ENCODE measurements at regions not wholly inside any gene's neighbourhood (a gene's known extent, or its start where the extent isn't known, plus 50 kb on each side); places are given as distances from the start of the nearest gene placed in this dataset.
A peak's percentile ranks its signal among the peaks of the same experiment; 100 is the strongest.

- DNase-seq, result peak; percentile 67
Observed at GRCh38 chr2:47271054-47272000, 95.0 kb upstream of the CALM2 start.

GRCh38 chr2:47270421-47270820, 94.1 kb upstream of the CALM2 start:
- Histone ChIP-seq H3K4me1 (peaks cover 24% of the 10 kb centered on the region), H3K27me3 (no peaks in the 10 kb centered on the region), H3K4me3 (ENCODE audit: low read depth, low read length) (no peak overlapping the region), H3K9me3 (no peaks in the 10 kb centered on the region), H3K36me3 (no peaks in the 10 kb centered on the region)
- DNase-seq, result no peak
- no peak for TF ChIP-seq CTCF (IDR thresholded peaks at IDR 0.05; ENCODE audit: low read depth, low read length)

More at GRCh38 chr2:47271054-47272000, 95.0 kb upstream of the CALM2 start:
- no peaks in the 10 kb centered on the region for H3K27me3 ChIP-seq
- peaks cover 15% of the 10 kb centered on the region for H3K4me1 ChIP-seq
- TF ChIP-seq CTCF (IDR thresholded peaks at IDR 0.05; ENCODE audit: low read depth, low read length), result no peak
- no peaks in the 10 kb centered on the region for H3K9me3 ChIP-seq
- no peak overlapping the region for H3K4me3 ChIP-seq (ENCODE audit: low read depth, low read length)
- no peaks in the 10 kb centered on the region for H3K36me3 ChIP-seq

- Histone ChIP-seq H3K36me3 (no peaks in the 10 kb centered on the region), H3K27me3 (no peaks in the 10 kb centered on the region), H3K4me3 (ENCODE audit: low read depth, low read length) (no peak overlapping the region), H3K9me3 (no peaks in the 10 kb centered on the region), H3K4me1 (peaks cover 33% of the 10 kb centered on the region)
- no peak for TF ChIP-seq CTCF (IDR thresholded peaks at IDR 0.05; ENCODE audit: low read depth, low read length)
- no peak for DNase-seq
Observed at GRCh38 chr2:47269316-47270232, 93.3 kb upstream of the CALM2 start.

GRCh38 chr2:47267711-47268086, 91.4 kb upstream of the CALM2 start:
- TF ChIP-seq CTCF (IDR thresholded peaks at IDR 0.05; ENCODE audit: low read depth, low read length), result no peak
- DNase-seq, result no peak
- Histone ChIP-seq H3K27me3 (no peaks in the 10 kb centered on the region), H3K4me1 (peaks cover 31% of the 10 kb centered on the region), H3K9me3 (no peaks in the 10 kb centered on the region), H3K4me3 (ENCODE audit: low read depth, low read length) (no peak overlapping the region), H3K36me3 (no peaks in the 10 kb centered on the region)

GRCh38 chr2:47266939-47267710, 90.8 kb upstream of the CALM2 start:
- no peaks in the 10 kb centered on the region for H3K9me3 ChIP-seq
- H3K4me1 ChIP-seq, result peaks cover 30% of the 10 kb centered on the region
- no peak overlapping the region for H3K4me3 ChIP-seq (ENCODE audit: low read depth, low read length)
- H3K27me3 ChIP-seq, result no peaks in the 10 kb centered on the region
- DNase-seq, result no peak
- no peaks in the 10 kb centered on the region for H3K36me3 ChIP-seq
- TF ChIP-seq CTCF (IDR thresholded peaks at IDR 0.05; ENCODE audit: low read depth, low read length), result no peak

Measured in BE2C (cell line).